Activated gamma-delta T cell treated with Interleukin-2 at 50 U/mL for 16 hours (primary cell): ENCODE measurements at regions not wholly inside any gene's neighbourhood (a gene's known extent, or its start where the extent isn't known, plus 50 kb on each side); places are given as distances from the start of the nearest gene placed in this dataset.

Experiments used
- DNase-seq: peaks from one replicate; pipeline ENCODE4 v3.0.0-alpha.2; 2020

- no peak for DNase-seq
Observed at GRCh38 chr2:60659026-60659425, 97.0 kb upstream of the PAPOLG start.

GRCh38 chr2:60661073-60661738, 94.9 kb upstream of the PAPOLG start:
- no peak for DNase-seq

- DNase-seq = no peak
Observed at GRCh38 chr2:60662781-60663180, 93.3 kb upstream of the PAPOLG start.

- DNase-seq = no peak
Observed at GRCh38 chr2:60671966-60672365, 84.1 kb upstream of the PAPOLG start.

- peak; percentile 77 for DNase-seq
Observed at GRCh38 chr2:60674524-60675165, 81.4 kb upstream of the PAPOLG start.

- DNase-seq = no peak
Observed at GRCh38 chr2:60675301-60675700, 80.8 kb upstream of the PAPOLG start.

GRCh38 chr2:60676706-60677330, 79.2 kb upstream of the PAPOLG start:
- no peak for DNase-seq

- DNase-seq = no peak
Observed at GRCh38 chr2:60677356-60677755, 78.7 kb upstream of the PAPOLG start.

- no peak for DNase-seq
Observed at GRCh38 chr2:60678551-60678950, 77.5 kb upstream of the PAPOLG start.

GRCh38 chr2:60679036-60679780, 76.9 kb upstream of the PAPOLG start:
- no peak for DNase-seq

GRCh38 chr2:60693551-60693950, 62.5 kb upstream of the PAPOLG start:
- DNase-seq = no peak

- no peak for DNase-seq
Observed at GRCh38 chr2:60695793-60696192, 60.3 kb upstream of the PAPOLG start.

- DNase-seq = no peak
Observed at GRCh38 chr2:60699617-60700016, 56.5 kb upstream of the PAPOLG start.

- DNase-seq = no peak
Observed at GRCh38 chr2:60706021-60706420, 50.0 kb upstream of the PAPOLG start.
